SK-N-DZ (cell line): ENCODE measurements at regions not wholly inside any gene's neighbourhood (a gene's known extent, or its start where the extent isn't known, plus 50 kb on each side); places are given as distances from the start of the nearest gene placed in this dataset.

ENCODE experiments used
- DNase-seq: peaks from one replicate; pipeline ENCODE4 v3.0.0-alpha.2; 2015; ENCODE audit warnings: low spot score

DNA sequence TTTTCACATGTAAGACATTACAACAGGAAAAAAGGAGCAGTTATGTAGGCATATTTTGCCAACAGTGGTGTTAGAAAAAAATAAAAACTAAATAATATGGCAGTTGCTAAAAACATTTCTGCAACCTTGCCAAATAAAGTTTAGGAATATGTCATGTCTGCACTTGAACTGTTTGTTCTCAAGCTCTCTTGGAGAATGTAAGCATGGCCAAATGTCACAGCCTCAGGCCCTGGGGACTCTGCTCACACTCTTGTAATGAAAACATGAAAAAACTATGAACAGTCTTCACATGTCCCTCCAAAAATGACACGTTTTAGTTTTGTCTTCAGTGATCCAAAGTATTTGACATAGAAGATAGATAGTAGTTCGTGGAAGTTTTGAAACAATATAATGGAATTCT lies 753.3 kb downstream of the LTN1 start:
- DNase-seq, result no peak

DNA sequence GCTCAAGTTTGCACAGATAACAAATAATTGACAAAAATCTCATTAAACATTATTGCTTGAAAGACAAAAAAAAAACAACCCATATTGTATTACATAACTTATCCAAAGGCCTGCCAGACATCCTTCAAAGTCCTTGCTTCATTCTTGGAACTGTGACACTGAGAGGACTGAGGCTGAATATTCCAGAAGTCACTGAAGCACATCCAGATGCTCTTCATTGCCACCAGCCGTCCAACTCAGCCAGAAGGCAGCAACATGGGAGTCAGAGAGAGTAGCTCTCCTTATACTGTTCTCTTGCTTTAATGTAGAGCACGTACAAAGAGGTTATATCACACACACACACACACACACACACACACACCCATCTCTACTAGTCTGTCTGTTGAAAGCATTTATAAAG lies 755.0 kb downstream of the LTN1 start:
- no peak for DNase-seq

DNA sequence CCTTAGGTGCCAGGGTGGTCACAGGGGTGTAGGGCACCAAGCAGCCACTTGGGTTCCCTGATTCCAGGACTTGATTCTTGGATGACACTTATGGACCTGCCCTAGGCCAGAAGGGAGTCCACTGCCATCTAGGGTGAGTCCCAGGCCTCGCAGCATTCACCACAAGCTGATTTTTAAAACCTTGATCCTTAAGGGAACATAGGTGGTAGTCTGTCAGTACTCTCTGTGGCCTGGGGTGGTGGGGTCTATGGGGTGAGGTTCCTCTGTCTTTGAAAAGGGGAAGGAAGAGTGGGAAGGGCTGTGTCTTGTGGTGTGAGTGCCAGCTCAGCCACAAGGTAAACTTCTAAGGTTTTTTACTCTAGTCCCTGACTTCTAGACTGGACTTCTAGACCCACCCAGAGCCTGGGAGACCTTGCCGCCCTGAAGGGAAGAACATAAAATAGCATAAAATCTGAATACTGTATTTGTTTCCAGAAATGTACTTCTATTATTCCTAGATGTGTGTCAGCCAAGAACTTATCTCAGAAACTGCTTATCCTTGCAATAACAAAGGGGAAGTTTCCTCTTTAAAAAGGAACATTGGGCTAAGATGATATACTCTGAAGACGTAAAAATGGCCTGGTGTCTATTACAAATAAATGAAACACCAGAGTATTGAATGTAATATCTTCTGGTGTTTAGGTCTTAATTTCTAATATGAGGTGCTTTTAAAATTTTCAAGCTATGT lies 757.3 kb downstream of the LTN1 start:
- no peak for DNase-seq

DNA sequence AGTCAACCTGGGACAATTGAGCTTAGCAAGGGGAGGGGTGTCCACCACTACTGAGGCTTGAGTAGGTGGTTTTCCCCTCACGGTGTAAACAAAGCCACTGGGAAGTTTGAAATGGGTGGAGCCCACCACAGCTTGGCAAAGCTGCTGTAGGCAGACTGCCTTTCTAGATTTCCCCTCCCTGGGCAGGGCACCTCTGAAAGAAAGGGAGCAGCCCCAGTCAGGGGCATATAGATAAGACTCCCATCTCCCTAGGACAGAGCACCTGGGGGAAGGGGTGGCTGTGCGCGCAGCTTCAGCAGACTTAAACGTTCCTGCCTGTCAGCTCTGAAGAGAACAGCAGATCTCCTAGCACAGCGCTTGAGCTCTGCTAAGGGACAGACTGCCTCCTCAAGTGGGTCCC lies 758.4 kb downstream of the LTN1 start:
- no peak for DNase-seq

DNA sequence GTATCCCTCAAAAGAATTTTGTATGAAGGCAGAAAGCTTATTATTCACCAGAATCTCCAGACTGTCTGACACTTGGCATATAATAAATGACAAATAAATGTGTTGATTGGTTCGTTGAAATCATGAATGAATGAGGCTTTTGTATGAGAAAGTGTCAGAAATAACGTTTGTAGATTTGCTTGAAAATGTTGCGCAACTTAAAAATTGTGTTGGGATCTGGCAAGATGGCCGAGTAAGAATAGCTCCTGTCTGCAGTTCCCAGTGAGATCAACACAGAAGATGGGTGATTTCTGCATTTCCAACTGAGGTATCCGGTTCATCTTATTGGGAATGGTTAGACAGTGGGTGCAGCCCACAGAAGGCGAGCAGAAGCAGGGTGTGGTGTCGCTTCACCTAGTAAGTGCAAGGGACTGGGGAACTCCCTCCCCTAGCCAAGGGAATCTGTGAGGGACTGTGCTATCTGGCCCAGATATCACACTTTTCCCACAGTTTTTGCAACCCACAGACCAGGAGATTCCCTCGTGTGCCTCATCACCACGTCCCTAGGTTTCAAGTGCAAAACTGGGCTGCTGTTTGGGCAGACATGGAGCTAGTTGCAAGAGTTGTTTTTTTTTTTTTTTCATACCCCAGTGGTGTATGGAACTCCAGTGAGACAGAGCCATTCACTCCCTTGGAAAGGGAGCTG lies 759.0 kb downstream of the LTN1 start:
- no peak for DNase-seq

DNA sequence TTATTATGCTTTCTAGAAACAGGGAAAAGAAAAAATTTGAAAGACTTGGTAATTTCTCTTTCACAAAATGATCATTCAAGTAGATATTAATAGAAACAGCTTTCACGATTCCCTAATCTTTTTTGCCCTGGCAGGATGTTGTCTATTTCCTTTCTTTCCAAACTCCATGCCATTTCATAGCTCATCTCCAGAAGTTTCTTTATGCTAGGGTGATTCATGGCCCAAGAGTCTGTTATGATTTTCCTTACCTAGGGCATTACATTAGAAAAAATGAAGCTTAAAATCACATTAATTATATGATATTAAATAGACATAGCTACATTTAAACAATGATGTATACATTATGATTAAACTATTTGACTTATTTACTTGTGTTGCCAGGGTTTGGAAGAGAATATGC lies 762.1 kb downstream of the LTN1 start:
- DNase-seq, result no peak

DNA sequence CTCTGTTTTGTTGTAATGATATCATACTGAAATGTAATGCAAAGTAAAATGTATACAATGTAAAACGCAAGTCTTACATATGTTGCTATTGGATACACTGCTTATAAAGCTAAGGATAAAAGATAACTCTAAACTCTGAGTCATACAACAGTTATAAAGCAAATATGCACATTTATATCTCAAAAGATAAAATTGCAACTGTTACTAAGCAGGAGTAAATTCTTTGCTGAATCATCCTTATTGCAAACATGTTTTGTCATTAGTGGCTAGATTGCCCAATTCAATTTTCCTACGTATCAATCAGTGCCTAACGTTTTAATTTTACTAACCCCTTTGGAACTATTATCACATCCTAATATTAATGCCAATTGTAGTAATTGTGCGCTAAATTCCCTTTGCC lies 762.9 kb downstream of the LTN1 start:
- DNase-seq, result no peak

DNA sequence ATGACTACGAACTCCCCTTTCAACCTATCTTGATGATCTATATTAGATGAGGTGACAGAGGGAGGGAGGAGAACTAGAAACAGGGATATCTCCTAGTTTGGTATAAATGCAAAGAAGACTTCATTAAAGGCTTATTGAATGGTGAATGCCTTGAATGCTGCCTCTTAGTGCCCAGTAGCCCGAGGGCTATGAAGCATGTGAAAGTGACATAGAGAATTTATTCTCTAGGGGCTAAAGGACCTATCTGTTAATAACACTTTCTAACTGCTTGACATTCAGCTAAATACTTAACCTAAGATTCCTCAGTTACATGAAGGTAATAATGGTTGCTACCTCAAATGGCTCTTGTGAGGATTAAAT lies 764.1 kb downstream of the LTN1 start:
- no peak for DNase-seq

DNA sequence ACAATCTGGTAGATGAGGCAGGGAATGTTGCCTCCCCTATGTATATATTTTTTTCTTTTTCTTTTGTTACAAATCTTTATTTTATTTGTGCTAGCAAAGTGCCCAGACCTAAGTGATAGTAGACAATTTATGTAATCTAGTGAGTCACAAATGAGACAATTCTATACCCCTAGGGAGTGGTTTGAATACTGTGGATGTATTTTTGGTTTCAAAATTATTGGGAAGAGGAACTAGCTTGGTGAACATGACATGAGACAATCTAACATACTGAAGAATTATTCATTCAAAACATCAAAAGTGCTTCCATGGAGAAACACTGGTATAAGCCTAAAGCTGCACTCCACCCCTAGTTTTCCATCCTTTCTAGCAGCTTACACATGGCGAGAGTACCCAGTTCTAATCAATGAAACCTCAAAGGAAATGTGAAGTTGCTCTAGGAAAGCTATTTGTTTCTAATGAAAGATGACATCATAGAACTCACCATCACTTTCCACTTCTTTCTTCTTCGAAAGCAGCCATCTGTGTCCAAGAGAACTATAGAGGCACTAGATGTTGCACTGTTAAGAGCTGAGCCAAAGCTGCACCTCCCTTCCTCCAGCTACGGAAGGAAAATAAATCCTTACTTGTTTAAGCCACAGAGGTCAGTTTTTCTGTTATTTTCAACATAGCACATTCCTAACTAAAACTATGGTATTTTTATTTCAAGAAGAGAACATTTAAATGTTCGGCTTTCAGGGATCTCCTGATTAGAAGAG lies 764.6 kb downstream of the LTN1 start:
- no peak for DNase-seq

DNA sequence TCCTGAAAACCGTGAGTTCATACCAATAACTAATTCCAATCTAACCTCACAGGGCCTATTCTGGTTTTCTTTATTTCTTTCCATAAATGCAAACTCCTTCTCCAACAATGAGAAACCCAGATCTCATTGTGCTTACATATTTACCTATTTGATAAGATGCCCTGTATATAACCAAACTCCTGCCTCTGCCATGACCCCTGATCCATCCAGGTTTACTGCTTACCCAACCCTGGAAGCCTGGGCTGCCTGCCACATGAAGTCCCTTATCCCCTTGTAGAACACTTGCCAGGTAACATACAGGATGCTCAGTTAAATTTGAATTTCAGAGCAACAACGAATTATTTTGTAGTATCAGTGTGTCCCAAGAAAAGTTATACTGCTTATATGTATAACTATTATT lies 766.1 kb downstream of the LTN1 start:
- DNase-seq, result no peak

DNA sequence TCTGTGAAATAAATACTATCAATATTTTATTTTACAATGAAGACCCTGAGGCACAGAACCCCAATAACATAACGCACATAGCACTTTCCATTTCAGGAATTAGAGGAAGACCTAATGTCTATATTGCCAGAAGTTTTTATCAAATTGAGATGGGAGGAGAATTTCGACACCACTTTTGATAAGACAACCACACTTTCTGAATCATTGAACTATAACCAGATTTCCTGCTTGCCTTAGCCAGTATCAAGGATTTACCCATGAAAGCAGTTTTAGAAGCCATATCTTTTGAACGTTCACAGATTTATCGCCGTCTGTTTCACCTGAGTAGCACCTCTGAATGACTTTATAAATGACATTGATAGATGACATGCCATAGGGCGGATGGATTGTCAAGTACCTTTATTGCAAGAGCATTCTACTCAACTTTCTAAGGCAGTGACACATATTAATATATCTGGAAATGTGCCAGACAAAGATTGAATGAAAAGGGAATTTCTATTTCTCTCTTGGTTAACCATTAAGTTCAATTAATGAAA lies 768.4 kb downstream of the LTN1 start:
- no peak for DNase-seq

DNA sequence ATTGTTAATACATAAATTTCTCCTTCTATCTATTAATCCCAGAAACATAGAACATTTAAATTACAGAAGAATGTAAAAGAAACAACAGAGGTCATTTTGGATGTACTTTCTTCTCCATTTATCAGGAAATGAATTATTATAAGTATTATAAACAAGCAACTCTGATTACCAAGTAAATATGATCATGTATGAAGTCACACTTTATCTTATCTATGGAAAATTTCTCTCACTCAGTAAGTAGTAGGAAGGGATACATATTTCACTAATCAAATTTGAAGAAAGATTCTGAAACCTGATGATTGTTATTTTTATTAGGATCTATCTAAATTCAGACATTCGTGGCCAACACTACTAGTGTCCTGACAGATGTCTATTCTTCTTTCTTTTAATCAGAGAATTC lies 770.7 kb downstream of the LTN1 start:
- DNase-seq, result no peak

DNA sequence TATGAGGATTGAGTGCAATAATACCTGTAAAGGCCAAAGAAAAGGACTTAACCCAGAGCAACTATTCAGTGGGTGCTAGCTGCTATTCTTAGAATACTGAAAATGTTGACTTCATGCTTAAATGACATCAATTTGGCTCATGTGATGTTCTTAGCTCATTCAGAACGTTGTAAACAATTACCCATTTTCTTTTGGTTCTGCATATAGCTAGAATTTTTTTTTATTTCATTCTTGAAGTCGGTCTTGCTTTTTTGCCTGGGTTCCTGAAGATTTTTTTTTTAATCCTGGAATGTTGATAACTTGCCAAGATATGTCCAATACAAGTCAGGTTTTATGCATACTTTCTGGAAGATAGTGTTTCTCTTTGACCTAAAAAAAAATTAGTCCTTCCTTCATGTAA lies 772.0 kb downstream of the LTN1 start:
- no peak for DNase-seq

DNA sequence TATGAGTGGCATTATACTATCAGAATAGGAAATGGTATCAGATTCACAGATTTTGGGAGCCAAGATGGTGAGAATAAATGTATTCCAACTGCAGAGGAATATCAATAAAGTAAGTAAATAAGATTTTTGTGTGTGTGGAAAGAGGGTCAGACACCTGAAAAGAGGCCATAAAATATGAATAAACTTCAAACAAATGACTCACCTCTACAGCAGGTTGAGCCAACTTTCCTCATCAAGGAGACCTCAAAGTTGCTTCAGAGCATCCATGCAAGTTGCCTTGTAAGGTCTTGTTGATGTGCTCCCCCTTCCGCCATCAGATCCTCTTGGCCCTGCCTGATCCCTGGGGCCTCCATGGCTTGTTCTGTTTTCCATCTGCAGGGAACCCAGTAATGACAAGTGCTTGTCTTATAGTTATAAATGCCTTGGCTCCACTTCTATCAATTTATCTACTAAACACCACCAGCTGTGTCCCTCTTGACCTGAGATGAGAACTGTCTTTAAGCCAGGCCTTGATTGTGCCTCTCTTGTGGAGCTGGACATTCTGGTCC lies 775.6 kb downstream of the LTN1 start:
- DNase-seq, result no peak

DNA sequence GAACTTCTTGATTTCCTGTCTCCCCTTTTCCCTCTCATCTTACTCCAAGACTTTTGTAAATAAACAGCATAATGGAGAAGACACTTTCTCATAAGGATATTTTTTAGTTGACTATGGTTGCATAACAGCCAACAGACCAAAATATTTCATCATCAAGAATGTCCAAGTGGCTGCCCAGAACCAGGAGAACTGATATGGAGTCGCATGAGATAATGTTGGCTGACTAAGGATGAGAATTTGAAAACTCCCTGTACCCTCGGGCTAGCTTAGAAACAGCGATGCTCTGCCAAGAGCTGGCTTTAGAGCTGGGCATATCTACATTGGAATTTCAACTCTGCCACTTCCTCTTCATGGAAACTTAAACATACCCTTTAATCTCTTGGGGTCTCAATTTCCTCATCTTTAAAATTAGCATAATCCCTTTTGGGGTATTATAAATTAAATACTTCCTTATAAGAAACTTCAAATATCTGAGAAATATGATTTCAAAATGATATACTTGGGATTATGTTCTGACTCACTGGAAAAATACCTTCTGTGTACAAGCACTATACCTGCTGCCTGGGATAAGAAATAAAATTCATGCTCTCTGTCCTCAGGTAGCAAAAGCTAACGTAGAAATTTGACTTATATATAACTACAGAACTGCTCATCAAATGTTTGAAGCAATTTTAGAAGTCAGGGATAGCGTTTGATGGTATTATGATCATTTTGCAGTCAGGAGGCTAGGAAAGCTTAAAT lies 777.3 kb downstream of the LTN1 start:
- no peak for DNase-seq

DNA sequence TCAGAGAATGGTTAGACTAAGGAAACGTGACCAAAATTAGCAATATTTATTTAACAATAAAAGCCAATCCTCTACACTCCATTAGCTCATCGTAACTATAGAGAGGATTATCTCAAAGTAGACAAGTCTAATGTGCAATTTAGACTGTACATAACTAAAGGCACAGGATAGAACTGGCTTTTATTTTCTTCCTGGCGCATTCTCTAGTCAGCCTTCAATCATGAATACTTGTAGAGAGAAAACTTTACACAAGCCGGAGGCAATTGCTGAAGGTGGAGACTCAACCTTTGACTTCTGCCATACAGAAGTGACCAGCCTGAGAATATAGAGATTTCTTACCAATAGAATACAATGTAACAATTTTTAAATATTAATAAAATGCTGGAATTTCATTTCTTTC lies 777.9 kb downstream of the LTN1 start:
- DNase-seq, result no peak

DNA sequence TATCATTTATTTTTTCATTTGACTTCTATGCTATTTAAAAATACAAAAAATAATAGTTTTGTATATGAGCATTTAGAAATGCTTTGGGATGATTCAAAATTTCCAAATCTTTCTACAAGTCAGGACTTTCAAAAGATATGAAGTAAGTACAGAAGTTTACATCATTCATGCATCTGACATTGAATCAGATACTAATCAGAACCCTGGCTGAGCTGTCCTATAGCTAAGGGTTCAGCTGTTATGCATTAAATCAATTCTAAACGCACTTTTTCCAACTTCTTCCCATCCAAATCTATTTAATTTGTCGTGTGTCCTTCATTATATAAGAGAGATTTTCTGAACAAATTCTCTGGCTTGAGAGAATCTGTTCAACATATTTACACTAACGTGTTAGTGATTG lies 779.4 kb downstream of the LTN1 start:
- no peak for DNase-seq

DNA sequence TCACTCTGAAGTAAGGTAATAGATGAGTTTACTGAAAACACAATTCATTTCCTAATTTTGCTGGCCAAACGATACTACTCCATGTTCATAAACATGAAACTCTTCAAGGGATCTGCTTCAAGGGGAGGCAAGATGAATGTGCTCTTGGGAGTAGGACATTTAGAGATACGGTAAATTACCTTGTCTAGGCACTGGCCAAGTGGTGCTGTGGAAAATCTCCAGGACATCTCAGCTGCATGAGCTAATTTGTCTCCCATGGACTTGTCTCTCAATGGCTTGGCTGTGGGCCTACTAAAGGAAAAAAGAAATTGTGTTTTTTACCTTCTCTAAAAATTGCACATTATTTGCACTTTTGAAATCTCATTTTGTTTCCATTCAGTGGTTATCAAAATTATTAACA lies 780.6 kb downstream of the LTN1 start:
- DNase-seq, result no peak

DNA sequence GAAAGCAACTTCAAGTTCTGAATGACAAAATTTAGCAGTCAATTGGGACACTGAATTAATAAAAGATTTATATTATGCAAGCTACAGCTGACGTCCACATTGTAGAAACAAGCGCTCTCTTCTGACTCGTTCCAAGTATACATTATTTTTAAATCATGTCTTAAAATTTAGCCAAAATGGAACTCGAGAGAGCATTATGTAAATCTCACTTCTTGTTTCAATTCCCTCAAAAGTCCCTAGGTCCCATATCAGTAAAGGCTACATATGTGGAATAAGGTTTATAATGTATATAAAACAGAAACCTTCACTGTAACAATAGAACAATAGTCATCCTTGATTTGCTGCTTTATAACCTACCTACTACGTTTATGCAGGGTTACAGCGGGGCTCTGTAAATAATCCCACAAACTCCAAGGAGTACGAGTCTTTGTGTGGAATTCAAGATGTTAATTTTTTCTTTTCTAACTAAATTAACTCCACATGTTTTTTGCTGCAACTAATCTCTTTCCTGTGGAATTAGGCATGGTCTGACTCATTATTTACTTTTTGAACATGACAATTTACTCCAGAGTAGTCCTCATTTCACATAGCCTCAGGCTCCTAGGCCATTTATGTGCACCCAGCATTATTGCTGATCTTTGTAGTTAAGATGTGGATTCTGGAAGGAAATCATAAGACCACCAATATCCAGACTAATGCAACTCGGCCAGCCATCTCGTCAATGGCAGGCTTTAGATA lies 785.1 kb downstream of the LTN1 start:
- DNase-seq, result no peak

DNA sequence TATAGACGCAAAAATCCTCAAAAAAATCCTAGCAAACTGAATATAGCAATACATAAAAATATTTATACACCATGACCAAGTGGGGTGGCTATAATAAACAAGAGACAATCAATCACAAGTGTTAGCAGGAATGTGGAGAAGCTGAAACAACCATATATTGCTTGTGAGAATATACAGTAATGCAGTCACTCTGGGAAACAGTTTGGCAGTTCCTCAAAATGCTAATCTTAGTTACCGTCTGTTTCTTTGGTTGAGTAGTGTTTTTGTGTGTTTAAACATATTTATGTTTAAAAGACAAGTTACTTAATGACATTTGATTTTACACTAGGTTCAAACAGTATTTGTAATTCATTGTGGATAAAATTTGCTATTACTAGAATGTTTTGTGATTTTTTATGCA lies 792.0 kb downstream of the LTN1 start:
- no peak for DNase-seq

DNA sequence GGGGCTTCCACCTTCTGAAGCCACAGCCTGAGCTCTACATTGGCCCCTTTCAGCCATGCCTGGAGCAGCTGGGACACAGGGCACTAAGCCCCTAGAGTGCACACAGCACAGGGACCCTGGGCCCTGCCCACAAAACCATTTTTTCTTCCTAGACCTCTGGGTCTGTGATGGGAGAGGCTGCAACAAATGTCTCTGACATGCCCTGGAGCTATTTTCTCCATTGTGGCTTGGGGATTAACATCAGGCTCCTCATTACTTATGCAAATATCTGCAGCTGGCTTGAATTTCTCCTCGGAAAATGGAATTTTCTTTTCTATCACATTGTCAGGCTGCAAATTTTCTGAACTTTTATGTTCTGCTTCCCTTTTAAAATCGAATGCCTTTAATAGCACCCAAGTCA lies 795.7 kb downstream of the LTN1 start:
- no peak for DNase-seq
